ENCODE measurements at regions not wholly inside any gene's neighbourhood (a gene's known extent, or its start where the extent isn't known, plus 50 kb on each side); places are given as distances from the start of the nearest gene placed in this dataset.

- Mint-ChIP-seq H3K4me3 (no peak overlapping the region), H3K36me3 (no peaks in the 10 kb centered on the region), H3K9me3 (peaks cover 2% of the 10 kb centered on the region), H3K27me3 (peaks cover 7 to 14% of the 10 kb centered on the region in 2 donors), H3K27ac (no peak overlapping the region), H3K4me1 (ENCODE audit: low read depth in 2 of 2) (no peaks in the 10 kb centered on the region)
- no peak for DNase-seq (ENCODE audit: low spot score)
- no peak for ATAC-seq
Observed at GRCh38 chr13:91155512-91156114, 191.9 kb upstream of the MIR17HG start.

DNA sequence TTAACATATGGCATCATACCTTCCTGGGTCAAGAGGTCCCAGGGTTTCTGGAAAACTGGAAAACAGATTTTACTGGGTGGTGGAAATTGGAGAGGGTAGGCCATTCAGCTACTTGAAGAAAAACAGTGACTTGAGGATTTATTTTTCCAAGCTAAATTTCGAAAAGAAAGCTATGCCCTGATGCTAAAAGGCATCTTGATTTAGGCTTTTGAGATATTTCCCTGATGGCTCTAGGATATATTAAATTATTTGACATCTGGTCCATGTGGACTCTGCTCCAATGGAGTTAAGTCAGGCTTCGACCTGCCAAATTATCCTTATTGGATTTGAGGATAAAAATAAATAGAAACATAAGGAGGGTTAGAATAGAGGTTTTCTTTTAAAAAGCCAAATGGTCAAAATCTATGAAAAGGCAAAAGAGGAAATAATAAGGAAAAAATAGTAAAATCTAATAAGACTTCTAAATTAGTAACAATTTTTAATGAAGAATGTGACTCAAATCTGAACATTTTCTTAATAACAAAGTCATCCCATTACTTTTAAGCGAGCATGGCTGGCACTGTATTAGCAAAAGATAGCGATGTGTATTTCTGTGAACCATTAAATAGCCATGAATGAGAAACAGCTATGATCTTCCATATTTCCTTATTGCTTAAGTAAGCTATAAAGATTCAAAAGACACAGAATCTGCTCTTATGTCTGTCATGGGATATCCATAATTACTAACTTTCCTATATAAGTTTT, 190.0 kb upstream of the MIR17HG start:
- H3K36me3 Mint-ChIP-seq: no peaks in the 10 kb centered on the region
- H3K9me3 Mint-ChIP-seq: peaks cover 2% of the 10 kb centered on the region
- H3K4me3 Mint-ChIP-seq: no peak overlapping the region
- peaks cover 7 to 14% of the 10 kb centered on the region in 2 donors for H3K27me3 Mint-ChIP-seq
- DNase-seq (ENCODE audit: low spot score): no peak
- ATAC-seq: no peak
- no peaks in the 10 kb centered on the region for H3K4me1 Mint-ChIP-seq (ENCODE audit: low read depth in 2 of 2)
- H3K27ac Mint-ChIP-seq: no peak overlapping the region

- Mint-ChIP-seq H3K4me3 (no peak overlapping the region), H3K9me3 (no peaks in the 10 kb centered on the region), H3K27me3 (peaks cover 7 to 14% of the 10 kb centered on the region in 2 donors), H3K27ac (no peak overlapping the region), H3K36me3 (no peaks in the 10 kb centered on the region), H3K4me1 (ENCODE audit: low read depth in 2 of 2) (no peaks in the 10 kb centered on the region)
- DNase-seq (ENCODE audit: low spot score) (no peak), ATAC-seq (no peak)
Observed at GRCh38 chr13:91158017-91158395, 189.5 kb upstream of the MIR17HG start.

DNA sequence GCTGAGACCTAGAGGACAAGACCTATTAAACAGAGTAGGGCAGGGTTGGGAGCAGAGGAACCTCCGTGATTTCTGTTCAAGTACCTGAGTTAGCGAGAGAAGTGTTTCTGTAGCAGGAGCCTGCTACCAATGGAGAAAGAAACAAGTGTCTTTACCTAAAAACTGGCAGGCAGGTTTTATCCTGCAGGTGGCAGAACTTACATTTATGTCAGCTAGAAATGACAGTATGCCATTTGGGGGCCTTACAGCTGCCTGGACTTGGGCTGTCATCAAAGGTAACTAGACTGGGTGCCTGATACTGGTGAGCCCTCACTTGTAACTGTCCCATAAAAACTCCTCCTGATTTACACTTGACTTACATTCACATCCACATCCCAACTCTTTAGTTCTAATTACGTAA, 185.3 kb upstream of the MIR17HG start:
- H3K27me3 Mint-ChIP-seq: peaks cover 7 to 10% of the 10 kb centered on the region in 2 donors
- H3K4me3 Mint-ChIP-seq: no peak overlapping the region

DNA sequence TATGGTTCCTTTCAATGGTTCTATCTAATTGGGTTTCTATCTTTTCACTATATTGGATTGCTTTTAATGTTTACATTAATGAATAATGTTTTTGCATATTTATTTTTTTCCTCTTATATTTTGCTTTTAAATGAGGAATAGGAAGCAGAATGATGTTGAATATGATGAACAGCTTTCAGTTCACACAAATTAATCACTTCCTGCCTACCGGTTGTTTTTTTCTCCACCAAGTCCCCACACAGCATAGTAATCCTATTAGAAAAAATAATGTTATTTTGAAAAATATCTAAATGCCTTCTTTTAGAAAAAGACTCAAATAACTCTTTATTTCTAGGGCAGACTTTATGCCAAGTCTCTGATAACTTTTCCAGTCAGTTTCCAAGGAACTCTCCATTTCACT, 184.9 kb upstream of the MIR17HG start:
- no peak for DNase-seq (ENCODE audit: low spot score)
- H3K36me3 Mint-ChIP-seq: no peaks in the 10 kb centered on the region
- H3K27me3 Mint-ChIP-seq: peaks cover 7 to 10% of the 10 kb centered on the region in 2 donors
- no peak overlapping the region for H3K4me3 Mint-ChIP-seq
- no peak for ATAC-seq
- H3K4me1 Mint-ChIP-seq (ENCODE audit: low read depth in 2 of 2): no peaks in the 10 kb centered on the region
- H3K9me3 Mint-ChIP-seq: no peaks in the 10 kb centered on the region
- no peak overlapping the region for H3K27ac Mint-ChIP-seq

More for the DNA sequence above, 185.3 kb upstream of the MIR17HG start:
- Mint-ChIP-seq H3K36me3 (no peaks in the 10 kb centered on the region), H3K27ac (no peak overlapping the region), H3K9me3 (no peaks in the 10 kb centered on the region), H3K4me1 (ENCODE audit: low read depth in 2 of 2) (no peaks in the 10 kb centered on the region)
- ATAC-seq (no peak), DNase-seq (ENCODE audit: low spot score) (no peak)

DNA sequence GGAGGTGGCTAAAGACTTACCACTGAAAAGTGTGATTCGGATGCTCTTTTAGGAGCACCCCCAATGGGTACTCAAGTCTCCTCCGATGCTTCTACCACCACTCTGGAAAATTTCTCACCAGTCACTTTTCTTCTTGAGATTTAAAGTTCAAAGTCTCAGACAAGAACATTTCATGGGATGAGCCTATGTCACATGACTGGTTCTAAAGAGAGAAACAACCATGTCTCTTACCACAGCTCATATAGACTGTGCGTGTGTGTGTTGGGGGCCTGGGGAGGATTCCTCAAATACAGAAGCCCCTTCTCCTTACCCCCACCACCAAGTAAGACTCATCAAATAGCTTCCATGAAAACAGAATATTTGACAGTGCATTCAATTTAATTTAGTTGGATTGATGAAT, 181.7 kb upstream of the MIR17HG start:
- Mint-ChIP-seq H3K27me3 (no peaks in the 10 kb centered on the region), H3K9me3 (no peaks in the 10 kb centered on the region), H3K4me1 (ENCODE audit: low read depth in 2 of 2) (no peaks in the 10 kb centered on the region), H3K36me3 (no peaks in the 10 kb centered on the region), H3K27ac (no peak overlapping the region), H3K4me3 (no peak overlapping the region)
- ATAC-seq (no peak), DNase-seq (ENCODE audit: low spot score) (no peak)

GRCh38 chr13:91166714-91167511, 180.6 kb upstream of the MIR17HG start:
- no peak for ATAC-seq
- Mint-ChIP-seq H3K27me3 (no peaks in the 10 kb centered on the region), H3K36me3 (no peaks in the 10 kb centered on the region)

DNA sequence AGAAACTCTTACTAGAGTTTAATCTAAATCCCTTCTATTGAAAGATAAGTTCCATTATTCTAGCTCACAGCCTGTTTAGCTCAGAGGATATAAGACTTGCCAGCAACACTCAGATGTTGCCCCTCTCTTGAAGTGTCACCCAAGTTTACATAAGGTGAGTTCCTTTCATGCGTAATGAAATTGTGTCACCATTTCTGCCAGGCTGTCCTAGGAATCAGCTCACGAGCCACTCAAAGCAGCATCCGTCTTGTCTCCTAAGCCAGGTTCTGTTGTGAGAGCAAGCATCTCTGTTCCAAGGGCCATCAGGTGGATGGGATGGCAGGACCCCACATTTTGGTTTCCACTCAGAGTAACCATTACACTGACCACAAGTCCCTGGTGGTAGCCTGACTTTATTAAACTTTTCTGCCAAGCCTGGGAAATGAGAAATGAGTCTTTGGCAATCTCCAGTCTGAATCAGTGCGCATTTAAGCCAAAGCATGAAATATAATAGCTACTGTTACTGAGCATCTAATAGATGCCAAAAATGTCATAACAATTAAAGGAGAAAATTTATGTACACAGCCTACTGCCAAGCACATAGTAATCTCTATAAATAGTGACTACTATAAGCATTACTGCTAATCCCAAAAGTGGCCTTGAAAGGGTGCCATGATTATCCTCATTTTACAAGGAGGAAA, 179.6 kb upstream of the MIR17HG start:
- Mint-ChIP-seq H3K4me1 (ENCODE audit: low read depth in 2 of 2) (no peaks in the 10 kb centered on the region), H3K4me3 (no peak overlapping the region), H3K27me3 (no peaks in the 10 kb centered on the region), H3K9me3 (no peaks in the 10 kb centered on the region), H3K36me3 (no peaks in the 10 kb centered on the region), H3K27ac (no peak overlapping the region)
- ATAC-seq (no peak), DNase-seq (ENCODE audit: low spot score) (no peak)

More at GRCh38 chr13:91166714-91167511, 180.6 kb upstream of the MIR17HG start:
- no peak overlapping the region for H3K4me3 Mint-ChIP-seq
- no peaks in the 10 kb centered on the region for H3K9me3 Mint-ChIP-seq
- no peaks in the 10 kb centered on the region for H3K4me1 Mint-ChIP-seq (ENCODE audit: low read depth in 2 of 2)
- DNase-seq (ENCODE audit: low spot score): no peak
- H3K27ac Mint-ChIP-seq: no peak overlapping the region

GRCh38 chr13:91168386-91168711, 179.1 kb upstream of the MIR17HG start:
- H3K27ac Mint-ChIP-seq: no peak overlapping the region
- no peaks in the 10 kb centered on the region for H3K27me3 Mint-ChIP-seq
- H3K9me3 Mint-ChIP-seq: no peaks in the 10 kb centered on the region
- DNase-seq (ENCODE audit: low spot score) (no peak), ATAC-seq (no peak)
- H3K4me3 Mint-ChIP-seq: no peak overlapping the region
- no peaks in the 10 kb centered on the region for H3K36me3 Mint-ChIP-seq
- H3K4me1 Mint-ChIP-seq (ENCODE audit: low read depth in 2 of 2): no peaks in the 10 kb centered on the region

GRCh38 chr13:91169321-91170050, 178.0 kb upstream of the MIR17HG start:
- no peaks in the 10 kb centered on the region for H3K36me3 Mint-ChIP-seq
- no peak overlapping the region for H3K27ac Mint-ChIP-seq
- no peak for DNase-seq (ENCODE audit: low spot score)
- H3K27me3 Mint-ChIP-seq: no peaks in the 10 kb centered on the region
- no peaks in the 10 kb centered on the region for H3K9me3 Mint-ChIP-seq
- H3K4me3 Mint-ChIP-seq: no peak overlapping the region
- H3K4me1 Mint-ChIP-seq (ENCODE audit: low read depth in 2 of 2): no peaks in the 10 kb centered on the region
- no peak for ATAC-seq

- no peaks in the 10 kb centered on the region for H3K36me3 Mint-ChIP-seq
- H3K4me3 Mint-ChIP-seq: no peak overlapping the region
- no peak for DNase-seq (ENCODE audit: low spot score)
- H3K27me3 Mint-ChIP-seq: peaks cover 4 to 14% of the 10 kb centered on the region in 2 donors
- ATAC-seq: no peak
- H3K27ac Mint-ChIP-seq: no peak overlapping the region
- H3K4me1 Mint-ChIP-seq (ENCODE audit: low read depth in 2 of 2): peaks cover 4% of the 10 kb centered on the region in 2 donors
- H3K9me3 Mint-ChIP-seq: no peaks in the 10 kb centered on the region
Observed at GRCh38 chr13:91172160-91172559, 175.3 kb upstream of the MIR17HG start.

DNA sequence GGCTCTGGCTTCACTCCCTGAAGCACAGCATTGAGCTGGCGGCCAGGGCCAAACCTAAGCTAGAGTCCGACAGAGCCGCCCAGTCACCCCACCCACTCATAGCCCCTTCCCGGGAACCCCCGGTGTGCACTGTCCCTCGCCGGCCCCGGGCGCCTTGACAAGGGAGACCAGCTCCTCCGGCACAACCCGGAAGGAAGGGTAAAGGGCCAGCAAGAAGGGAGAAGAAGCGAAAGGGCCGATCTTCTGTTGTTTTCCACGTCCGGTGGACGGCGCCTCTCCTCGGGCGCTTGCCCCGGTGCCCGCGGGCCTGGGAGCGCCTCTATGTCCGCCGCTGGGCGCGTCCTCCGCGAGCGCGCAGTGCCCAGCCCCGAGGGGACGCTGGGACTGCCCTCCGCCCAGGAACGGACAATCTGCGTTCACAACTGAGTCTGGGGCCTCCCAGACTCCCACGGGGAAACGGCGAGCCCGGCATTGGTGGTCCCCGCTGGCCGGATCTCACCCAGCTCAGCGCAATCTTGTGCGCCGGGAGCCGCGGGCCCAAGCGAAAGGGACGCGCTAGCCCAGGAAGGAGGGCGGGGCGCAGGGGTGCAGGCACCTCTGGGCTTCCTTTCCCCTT, 172.5 kb upstream of the MIR17HG start:
- peak in 1 of 2 donors; percentile 28 for ATAC-seq

DNA sequence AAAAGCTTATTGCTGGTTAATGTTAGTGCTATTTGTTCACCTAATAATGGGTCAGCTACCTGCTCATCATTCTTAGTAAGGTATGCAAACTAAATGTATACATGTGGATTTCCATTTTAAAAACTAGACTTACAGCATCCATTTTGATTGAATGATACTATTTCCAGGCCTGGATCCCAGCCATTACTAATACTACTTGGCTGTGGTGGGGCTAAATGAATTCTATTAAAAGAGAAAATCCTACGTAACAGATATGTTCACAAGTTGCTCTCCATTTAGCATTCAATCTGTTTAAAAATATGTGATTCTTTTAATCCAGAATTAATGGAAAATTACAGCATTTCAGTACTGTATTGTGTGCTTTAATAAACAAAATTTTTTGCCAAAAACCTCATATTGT, 169.4 kb upstream of the MIR17HG start:
- H3K36me3 Mint-ChIP-seq: no peaks in the 10 kb centered on the region
- peaks cover 4% of the 10 kb centered on the region in 2 donors for H3K4me1 Mint-ChIP-seq (ENCODE audit: low read depth in 2 of 2)
- H3K27me3 Mint-ChIP-seq: peaks cover 7 to 14% of the 10 kb centered on the region in 2 donors
- no peak overlapping the region for H3K27ac Mint-ChIP-seq
- no peak overlapping the region for H3K4me3 Mint-ChIP-seq
- no peak for DNase-seq (ENCODE audit: low spot score)
- no peaks in the 10 kb centered on the region for H3K9me3 Mint-ChIP-seq
- ATAC-seq: no peak

More for the DNA sequence above, 172.5 kb upstream of the MIR17HG start:
- Mint-ChIP-seq H3K36me3 (no peaks in the 10 kb centered on the region), H3K4me3 (no peak overlapping the region), H3K27me3 (peaks cover 4 to 14% of the 10 kb centered on the region in 2 donors), H3K27ac (no peak overlapping the region), H3K9me3 (no peaks in the 10 kb centered on the region), H3K4me1 (ENCODE audit: low read depth in 2 of 2) (peaks cover 4% of the 10 kb centered on the region in 2 donors)
- DNase-seq (ENCODE audit: low spot score): peak; percentile 58

Data from natural killer cell treated with Interleukin-12 subunit alpha and Interleukin-12 subunit beta and Interleukin-15 and Interleukin-18, amount 100 ng/mL, for 72 hours (primary cell).